Adipocyte (in vitro differentiated cells): ENCODE measurements at regions not wholly inside any gene's neighbourhood (a gene's known extent, or its start where the extent isn't known, plus 50 kb on each side); places are given as distances from the start of the nearest gene placed in this dataset.

Source experiments
- DNase-seq: peaks from one replicate; pipeline ENCODE4 v3.0.0-alpha.2; 2015; ENCODE audit warnings: low read depth
- H3K27me3 ChIP-seq: replicated peaks from 2 replicates; pipeline ENCODE4 v1.7.0; 2013; ENCODE audit warnings: mild to moderate bottlenecking, low read length, moderate library complexity; ENCODE audit not compliant: control insufficient read depth, insufficient read depth
- H3K36me3 ChIP-seq: 2 replicates; pipeline ENCODE4 v1.7.0; 2013; ENCODE audit warnings: low read length, mild to moderate bottlenecking, moderate library complexity; ENCODE audit not compliant: control insufficient read depth, insufficient read depth, severe bottlenecking
- H3K4me1 ChIP-seq: 2 replicates; pipeline ENCODE4 v1.7.0; 2013; ENCODE audit warnings: mild to moderate bottlenecking, low read length, moderate library complexity; ENCODE audit not compliant: control insufficient read depth, insufficient read depth
- H3K4me3 ChIP-seq: 2 replicates; pipeline ENCODE4 v1.7.0; 2013; ENCODE audit warnings: mild to moderate bottlenecking, low read length, moderate library complexity
- H3K9ac ChIP-seq: 2 replicates; pipeline ENCODE4 v1.7.0; 2013; ENCODE audit warnings: mild to moderate bottlenecking, low read length, moderate library complexity
- H3K9me3 ChIP-seq: 2 replicates; pipeline ENCODE4 v1.7.0; 2013; ENCODE audit warnings: mild to moderate bottlenecking, low read length, moderate library complexity; ENCODE audit not compliant: control insufficient read depth

DNA sequence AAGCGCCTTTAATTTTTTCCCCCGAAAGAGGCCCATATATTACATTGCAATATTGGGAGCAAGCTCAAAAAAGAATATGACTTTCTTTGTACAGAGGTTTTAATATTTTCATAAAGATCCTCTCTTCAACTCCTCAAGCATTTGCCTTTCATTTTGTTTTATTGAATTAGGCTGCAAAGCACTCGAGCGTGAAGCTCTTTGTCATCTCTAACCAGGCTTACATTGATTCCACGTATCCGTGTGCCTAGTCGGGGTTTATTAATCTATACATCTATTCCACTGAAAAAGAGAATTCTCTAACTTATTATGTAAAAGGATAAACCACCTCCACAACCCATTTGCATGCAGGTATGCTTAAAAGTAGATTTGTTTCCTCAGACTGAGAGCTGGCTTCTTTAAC, 234.8 kb upstream of the TMPO start:
- no peaks in the 10 kb centered on the region for H3K9me3 ChIP-seq
- no peaks in the 10 kb centered on the region for H3K4me1 ChIP-seq
- DNase-seq, result no peak
- H3K36me3 ChIP-seq, result no peaks in the 10 kb centered on the region
- no peak overlapping the region for H3K4me3 ChIP-seq
- no peaks in the 10 kb centered on the region for H3K27me3 ChIP-seq
- H3K9ac ChIP-seq, result no peak overlapping the region

GRCh38 chr12:98291828-98292227, 223.6 kb upstream of the TMPO start:
- Histone ChIP-seq H3K4me3 (no peak overlapping the region), H3K36me3 (no peaks in the 10 kb centered on the region), H3K9ac (no peak overlapping the region), H3K9me3 (no peaks in the 10 kb centered on the region), H3K4me1 (no peaks in the 10 kb centered on the region), H3K27me3 (peaks cover 14% of the 10 kb centered on the region)
- no peak for DNase-seq

DNA sequence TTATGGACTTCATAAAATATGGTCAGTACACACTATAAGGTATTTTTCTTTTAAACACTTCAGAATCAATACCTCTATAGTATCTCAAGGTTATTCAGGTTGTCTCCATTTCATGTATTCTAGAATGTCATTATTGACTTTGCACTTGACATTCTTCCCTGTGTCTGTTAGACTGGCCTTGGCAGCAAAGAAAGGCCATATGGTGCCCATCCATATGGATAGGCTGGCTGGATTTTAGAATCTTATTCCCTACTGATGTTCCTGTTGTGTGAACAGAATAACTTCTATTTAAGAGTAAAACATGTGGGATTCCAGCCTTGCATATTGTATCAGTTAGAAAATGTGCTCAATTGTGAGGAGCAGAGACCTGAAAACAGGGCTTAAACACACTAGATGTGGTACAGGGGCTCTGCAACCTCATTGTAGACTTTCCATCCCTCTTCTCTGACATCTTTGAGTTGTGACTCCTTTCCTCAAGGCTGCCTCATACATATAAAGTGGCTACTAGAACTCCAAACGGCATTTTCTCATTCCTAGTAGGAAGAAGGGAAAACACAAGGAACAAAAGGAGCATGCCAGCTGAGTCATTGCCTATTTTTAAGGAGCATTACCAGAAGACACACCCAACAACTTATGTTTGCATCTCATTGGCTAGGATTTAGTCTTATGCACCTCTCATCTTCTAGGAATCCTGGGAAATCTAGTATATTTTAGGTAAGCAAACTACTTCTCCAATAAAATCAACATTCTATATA, 221.2 kb upstream of the TMPO start:
- Histone ChIP-seq H3K4me3 (no peak overlapping the region), H3K4me1 (no peaks in the 10 kb centered on the region), H3K9me3 (no peaks in the 10 kb centered on the region), H3K36me3 (no peaks in the 10 kb centered on the region), H3K27me3 (peaks cover 9% of the 10 kb centered on the region), H3K9ac (no peak overlapping the region)
- no peak for DNase-seq

DNA sequence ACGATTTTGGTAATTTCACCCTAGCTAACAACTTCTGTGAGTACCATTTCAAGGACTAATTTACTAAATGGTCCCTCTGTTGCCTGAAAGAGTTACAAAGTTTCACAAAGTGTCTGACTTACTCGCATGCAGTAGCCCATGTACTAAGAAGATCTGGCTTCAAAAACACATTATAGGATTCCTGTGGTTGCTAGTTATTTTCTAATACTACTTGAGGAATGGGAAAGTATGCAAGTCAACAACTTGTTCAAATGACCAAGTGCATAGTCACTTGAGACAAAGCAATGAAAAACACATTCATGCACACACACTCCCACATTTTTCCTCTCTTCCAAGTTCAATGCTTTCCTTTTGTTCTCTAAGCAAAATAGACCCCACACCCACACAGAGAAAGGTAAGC, 219.7 kb upstream of the TMPO start:
- Histone ChIP-seq H3K9me3 (no peaks in the 10 kb centered on the region), H3K4me3 (no peak overlapping the region), H3K27me3 (peaks cover 9% of the 10 kb centered on the region), H3K36me3 (no peaks in the 10 kb centered on the region), H3K9ac (no peak overlapping the region), H3K4me1 (no peaks in the 10 kb centered on the region)
- no peak for DNase-seq

- Histone ChIP-seq H3K4me1 (no peaks in the 10 kb centered on the region), H3K4me3 (no peak overlapping the region), H3K36me3 (no peaks in the 10 kb centered on the region), H3K9me3 (no peaks in the 10 kb centered on the region), H3K9ac (no peak overlapping the region), H3K27me3 (peaks cover 4% of the 10 kb centered on the region)
- DNase-seq, result no peak
Observed at GRCh38 chr12:98296462-98297079, 218.8 kb upstream of the TMPO start.

DNA sequence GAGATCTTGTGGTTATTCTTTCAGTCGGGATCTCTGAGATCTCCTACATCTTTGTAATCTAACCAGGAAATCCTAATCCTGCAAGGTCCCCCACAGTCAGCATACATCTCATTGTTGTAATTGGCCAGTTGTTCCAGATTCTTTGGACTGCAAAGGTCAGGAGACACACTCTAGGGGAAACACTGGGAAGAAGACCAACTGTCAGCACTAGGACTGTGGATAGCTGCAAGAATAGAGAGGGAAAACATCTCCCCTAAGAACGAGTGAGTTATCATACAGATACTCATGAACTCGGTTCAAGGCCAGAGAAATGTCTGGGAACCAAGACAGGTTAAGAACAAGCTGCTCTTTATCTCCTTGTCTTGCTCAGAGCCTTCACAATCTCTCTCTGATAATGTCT, 217.9 kb upstream of the TMPO start:
- no peaks in the 10 kb centered on the region for H3K36me3 ChIP-seq
- no peaks in the 10 kb centered on the region for H3K9me3 ChIP-seq
- DNase-seq, result no peak
- H3K27me3 ChIP-seq, result no peaks in the 10 kb centered on the region
- H3K4me1 ChIP-seq, result no peaks in the 10 kb centered on the region
- H3K9ac ChIP-seq, result no peak overlapping the region
- no peak overlapping the region for H3K4me3 ChIP-seq

DNA sequence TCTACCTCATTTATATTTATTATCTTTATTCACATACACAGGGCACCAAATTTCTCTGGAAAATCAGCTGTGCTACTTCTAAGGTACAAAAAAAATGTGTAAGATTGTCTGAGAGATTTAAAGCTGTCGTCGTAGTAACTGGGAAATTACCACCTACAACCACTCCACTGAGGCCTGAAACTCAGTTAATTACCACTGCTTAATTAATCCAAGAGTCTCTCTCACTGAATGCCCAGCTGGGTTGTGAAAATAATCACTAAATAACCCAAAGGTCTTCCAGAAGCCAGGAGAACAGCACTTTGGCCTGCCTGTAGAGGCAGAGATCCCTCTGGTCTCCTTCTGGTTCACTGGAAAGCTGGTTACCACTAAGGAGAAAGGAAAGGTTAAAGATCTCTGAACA, 207.2 kb upstream of the TMPO start:
- no peak for DNase-seq
- Histone ChIP-seq H3K4me3 (no peak overlapping the region), H3K27me3 (no peaks in the 10 kb centered on the region), H3K9me3 (no peaks in the 10 kb centered on the region), H3K9ac (no peak overlapping the region), H3K36me3 (no peaks in the 10 kb centered on the region), H3K4me1 (no peaks in the 10 kb centered on the region)

GRCh38 chr12:98317939-98318899, 197.2 kb upstream of the TMPO start:
- DNase-seq, result no peak
- no peak overlapping the region for H3K4me3 ChIP-seq
- no peaks in the 10 kb centered on the region for H3K9me3 ChIP-seq
- H3K9ac ChIP-seq, result no peak overlapping the region
- H3K27me3 ChIP-seq, result peaks cover 3% of the 10 kb centered on the region
- H3K36me3 ChIP-seq, result no peaks in the 10 kb centered on the region
- H3K4me1 ChIP-seq, result no peaks in the 10 kb centered on the region

DNA sequence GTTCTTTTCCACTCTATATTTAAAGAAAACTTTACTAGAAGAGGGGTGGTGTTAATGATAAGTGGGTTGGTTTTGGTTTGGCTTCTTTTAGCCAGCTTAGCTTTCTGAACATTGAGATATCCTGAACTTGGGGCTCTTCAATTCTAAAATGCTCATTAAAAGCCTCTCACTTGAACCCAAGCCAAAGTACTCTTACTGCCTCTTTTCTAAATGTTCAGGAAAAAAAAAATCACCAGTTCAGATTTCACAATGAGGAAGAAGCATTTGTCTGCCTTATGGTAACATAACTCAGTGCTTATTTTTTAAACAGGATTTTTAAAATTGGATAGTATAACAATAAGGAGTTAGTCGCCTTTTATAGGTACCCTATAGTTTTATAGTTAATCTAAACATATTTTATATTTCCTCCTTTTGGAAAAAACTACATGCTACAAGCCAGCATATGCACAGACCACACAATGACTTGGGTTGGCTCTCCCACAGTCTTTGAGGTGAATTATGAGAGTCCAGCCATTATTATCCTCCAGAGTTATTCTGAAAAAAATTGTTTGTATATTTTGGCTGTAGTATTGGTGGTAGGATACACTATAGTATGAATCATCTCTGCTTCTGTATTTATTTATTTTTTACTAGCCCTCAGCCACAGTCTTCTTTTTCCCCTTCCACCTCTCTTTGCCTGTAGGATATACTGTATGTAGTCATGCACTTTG, 195.5 kb upstream of the TMPO start:
- no peaks in the 10 kb centered on the region for H3K36me3 ChIP-seq
- H3K27me3 ChIP-seq, result peaks cover 3% of the 10 kb centered on the region
- H3K9me3 ChIP-seq, result no peaks in the 10 kb centered on the region
- H3K9ac ChIP-seq, result no peak overlapping the region
- no peak overlapping the region for H3K4me3 ChIP-seq
- H3K4me1 ChIP-seq, result no peaks in the 10 kb centered on the region
- DNase-seq, result no peak

- Histone ChIP-seq H3K27me3 (no peaks in the 10 kb centered on the region), H3K9ac (no peak overlapping the region), H3K9me3 (no peaks in the 10 kb centered on the region), H3K36me3 (no peaks in the 10 kb centered on the region), H3K4me3 (no peak overlapping the region), H3K4me1 (no peaks in the 10 kb centered on the region)
- no peak for DNase-seq
Observed at GRCh38 chr12:98325003-98325402, 190.4 kb upstream of the TMPO start.

- Histone ChIP-seq H3K4me1 (no peaks in the 10 kb centered on the region), H3K4me3 (no peak overlapping the region), H3K36me3 (no peaks in the 10 kb centered on the region), H3K9me3 (no peaks in the 10 kb centered on the region), H3K9ac (no peak overlapping the region), H3K27me3 (peaks cover 6% of the 10 kb centered on the region)
- no peak for DNase-seq
Observed at GRCh38 chr12:98328467-98328866, 186.9 kb upstream of the TMPO start.
